Esophagus squamous epithelium (tissue), 5 donors: ENCODE measurements at regions not wholly inside any gene's neighbourhood (a gene's known extent, or its start where the extent isn't known, plus 50 kb on each side); places are given as distances from the start of the nearest gene placed in this dataset.

Source experiments
- DNase-seq: peaks from one replicate; lab custom pipeline; 2025; lab: John Stamatoyannopoulos, UW
- H3K27ac ChIP-seq, 4 donors: fragments of 200-600 bp; sonication (generic); one replicate each; pipeline ENCODE4 v1.5.1; 2016 to 2019; ENCODE audit warnings: mild to moderate bottlenecking in 1 of 4
- H3K27me3 ChIP-seq, 4 donors: fragments of 200-600 bp; sonication (generic); 1 replicate in 3 of 4; 2 replicates in 1 of 4; pipeline versions ENCODE4 v1.5.1 to v1.6.0; 2017 to 2021; ENCODE audit warnings: antibody characterized with exemption in 1 of 4
- H3K36me3 ChIP-seq, 3 donors: fragments of 200-600 bp; sonication (generic); one replicate each; pipeline ENCODE4 v1.5.1; 2016 to 2019
- H3K4me1 ChIP-seq, 3 donors: fragments of 200-600 bp; sonication (generic); one replicate each; pipeline ENCODE4 v1.5.1; 2017 to 2019
- H3K4me3 ChIP-seq, 4 donors: fragments of 200-600 bp; sonication (generic); 1 replicate in 3 of 4; 2 replicates in 1 of 4; pipeline ENCODE4 v1.5.1; 2016 to 2019; ENCODE audit warnings: mild to moderate bottlenecking in 2 of 4, moderate library complexity in 1 of 4
- H3K9me3 ChIP-seq, 3 donors: fragments of 200-600 bp; sonication (generic); one replicate each; pipeline ENCODE4 v1.5.1; 2016 to 2019
- POLR2A ChIP-seq, 4 donors: fragments of 450-650 bp; IDR thresholded peaks; one replicate each; pipeline ENCODE4 v1.6.1; 2017; ENCODE audit warnings: antibody characterized with exemption in 4 of 4, mild to moderate bottlenecking in 4 of 4, moderate library complexity in 3 of 4
- WGBS, 2 donors: methylation state at CpG; one replicate each; pipeline ENCODE4 v1.1.5; 2018; 5-methylcytosine and 5-hydroxymethylcytosine counted together
- intact Hi-C: fragments of 100-400 bp; cut with DNase I; formaldehyde crosslinking; loops from one replicate; pipeline ENCODE4 v1.15.0; 2022
- TF ChIP-seq, protein P1 (sequence below), 6 experiments: fragments of 450-650 bp in 4 of 6; fragments of 200-600 bp in 2 of 6; sonication (generic) in 2 of 6; IDR thresholded peaks; one replicate each; pipeline ENCODE4 v1.5.1; 2016 to 2019; ENCODE audit warnings: antibody characterized with exemption in 6 of 6, mild to moderate bottlenecking in 4 of 6, moderate library complexity in 4 of 6
- donor health status: DM: yes; HTN: yes; CAD: no.

DNA sequence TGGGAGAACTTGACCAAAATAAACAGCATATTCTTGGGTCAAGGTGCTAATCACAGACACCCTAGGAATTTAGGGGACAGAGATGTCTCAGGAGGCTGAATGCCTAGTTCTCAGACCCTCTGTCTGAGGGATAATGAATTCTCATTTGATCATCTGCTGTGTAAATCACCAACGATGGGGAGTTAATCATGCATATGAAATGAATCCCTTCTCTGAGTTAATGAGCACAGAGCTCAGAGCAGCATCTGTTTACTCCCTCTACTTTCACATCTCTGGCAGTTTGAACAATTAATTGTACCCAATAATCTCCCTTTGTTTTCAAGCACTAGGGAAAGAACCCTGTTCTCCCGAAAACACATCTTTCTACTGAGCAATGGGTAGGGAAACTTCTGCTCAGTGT, 129.4 kb upstream of the SRRM4 start:
- intact Hi-C loops, result no loop called here
- Histone ChIP-seq H3K9me3 (no peaks in the 10 kb centered on the region), H3K4me3 (no peak overlapping the region), H3K27me3 (peaks cover 0 to 5% (median 2%) of the 10 kb centered on the region in 4 donors), H3K36me3 (no peaks in the 10 kb centered on the region), H3K27ac (no peak overlapping the region), H3K4me1 (no peaks in the 10 kb centered on the region)
- WGBS, 2 donors, result 48 to 71% methylated on average over 2 of the region's 2 CpGs
- TF ChIP-seq POLR2A (IDR thresholded peaks at IDR 0.05), result no peak
- DNase-seq, result no peak

DNA sequence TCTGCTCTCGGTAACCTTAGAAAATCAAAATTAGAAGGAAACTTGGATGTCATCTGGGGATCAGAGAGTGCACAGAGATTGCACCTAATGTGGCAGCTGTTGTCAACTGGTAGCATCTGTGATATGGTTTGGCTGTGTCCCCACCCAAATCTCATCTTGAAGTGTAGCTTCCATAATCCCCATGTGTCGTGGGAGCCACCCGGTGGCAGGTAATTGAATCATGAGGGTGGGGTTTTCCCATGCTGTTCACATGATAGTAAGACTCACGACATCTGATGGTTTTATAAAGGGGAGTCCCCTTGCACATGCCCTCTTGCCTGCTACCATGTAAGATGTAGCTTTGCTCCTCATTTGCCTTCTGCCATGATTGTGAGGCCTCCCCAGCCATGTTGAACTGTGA, 127.7 kb upstream of the SRRM4 start:
- H3K9me3 ChIP-seq, result no peaks in the 10 kb centered on the region
- 49 to 58% methylated on average over 2 to 4 of the region's 4 CpGs for WGBS, 2 donors
- no peaks in the 10 kb centered on the region for H3K36me3 ChIP-seq
- peaks cover 0 to 5% (median 2%) of the 10 kb centered on the region in 4 donors for H3K27me3 ChIP-seq
- H3K4me3 ChIP-seq, result no peak overlapping the region
- DNase-seq, result no peak
- no peaks in the 10 kb centered on the region for H3K4me1 ChIP-seq
- intact Hi-C loops, result no loop called here
- no peak overlapping the region for H3K27ac ChIP-seq
- no peak for TF ChIP-seq POLR2A (IDR thresholded peaks at IDR 0.05)
- TF ChIP-seq, protein P1, sequence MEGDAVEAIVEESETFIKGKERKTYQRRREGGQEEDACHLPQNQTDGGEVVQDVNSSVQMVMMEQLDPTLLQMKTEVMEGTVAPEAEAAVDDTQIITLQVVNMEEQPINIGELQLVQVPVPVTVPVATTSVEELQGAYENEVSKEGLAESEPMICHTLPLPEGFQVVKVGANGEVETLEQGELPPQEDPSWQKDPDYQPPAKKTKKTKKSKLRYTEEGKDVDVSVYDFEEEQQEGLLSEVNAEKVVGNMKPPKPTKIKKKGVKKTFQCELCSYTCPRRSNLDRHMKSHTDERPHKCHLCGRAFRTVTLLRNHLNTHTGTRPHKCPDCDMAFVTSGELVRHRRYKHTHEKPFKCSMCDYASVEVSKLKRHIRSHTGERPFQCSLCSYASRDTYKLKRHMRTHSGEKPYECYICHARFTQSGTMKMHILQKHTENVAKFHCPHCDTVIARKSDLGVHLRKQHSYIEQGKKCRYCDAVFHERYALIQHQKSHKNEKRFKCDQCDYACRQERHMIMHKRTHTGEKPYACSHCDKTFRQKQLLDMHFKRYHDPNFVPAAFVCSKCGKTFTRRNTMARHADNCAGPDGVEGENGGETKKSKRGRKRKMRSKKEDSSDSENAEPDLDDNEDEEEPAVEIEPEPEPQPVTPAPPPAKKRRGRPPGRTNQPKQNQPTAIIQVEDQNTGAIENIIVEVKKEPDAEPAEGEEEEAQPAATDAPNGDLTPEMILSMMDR (IDR thresholded peaks at IDR 0.05), result no peak

DNA sequence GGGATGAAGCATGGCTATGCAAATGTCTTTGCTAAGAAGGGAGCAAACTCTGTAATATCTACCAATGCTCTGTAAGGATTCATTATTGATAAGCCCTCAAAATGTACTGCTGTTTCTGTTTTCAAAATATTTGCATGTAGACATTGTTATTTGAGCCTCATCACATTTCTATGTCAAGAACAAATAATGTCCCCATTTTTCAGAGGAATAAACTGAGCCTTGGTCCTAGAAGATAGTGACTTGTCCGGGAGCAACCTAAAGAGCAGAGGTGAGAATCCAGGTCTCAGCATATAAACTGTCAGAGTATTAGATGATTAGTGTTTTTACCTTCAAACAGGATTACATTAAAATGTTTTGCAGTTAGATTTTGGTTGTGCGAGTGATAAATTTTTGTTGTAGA, 125.5 kb upstream of the SRRM4 start:
- no peak for DNase-seq
- H3K9me3 ChIP-seq, result no peaks in the 10 kb centered on the region
- H3K36me3 ChIP-seq, result no peaks in the 10 kb centered on the region
- no peak overlapping the region for H3K4me3 ChIP-seq
- no peak for TF ChIP-seq POLR2A (IDR thresholded peaks at IDR 0.05)
- TF ChIP-seq, protein P1 (IDR thresholded peaks at IDR 0.05), result no peak
- intact Hi-C loops, result no loop called here
- peaks cover 0 to 5% (median 0%) of the 10 kb centered on the region in 4 donors for H3K27me3 ChIP-seq
- WGBS, 2 donors, result 65 to 81% methylated on average over 2 of the region's 2 CpGs
- H3K4me1 ChIP-seq, result no peaks in the 10 kb centered on the region
- no peak overlapping the region for H3K27ac ChIP-seq

DNA sequence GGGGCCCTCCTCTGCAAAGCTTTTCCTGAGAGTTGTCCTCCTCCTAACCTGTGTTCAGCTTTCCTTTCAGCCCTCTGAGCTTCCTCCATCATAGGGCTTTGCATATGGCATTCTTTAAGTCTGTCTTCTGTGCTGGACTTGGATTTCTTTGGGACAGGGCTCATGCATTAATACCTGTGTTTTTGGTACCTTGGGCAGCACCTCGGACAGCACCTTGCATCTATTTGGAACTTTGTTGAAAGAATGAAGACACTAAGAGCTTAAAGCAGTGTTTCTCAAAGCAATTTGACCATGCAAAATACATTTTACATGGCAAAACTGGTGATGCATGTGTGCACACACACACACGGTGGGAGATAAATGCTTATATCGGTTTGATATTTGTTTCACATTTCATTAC, 115.0 kb upstream of the SRRM4 start:
- Histone ChIP-seq H3K27ac (no peak overlapping the region), H3K27me3 (no peaks in the 10 kb centered on the region), H3K36me3 (no peaks in the 10 kb centered on the region), H3K4me3 (no peak overlapping the region), H3K4me1 (no peaks in the 10 kb centered on the region), H3K9me3 (no peaks in the 10 kb centered on the region)
- DNase-seq, result no peak
- 12 to 18% methylated on average over 3 of the region's 3 CpGs for WGBS, 2 donors
- intact Hi-C loops, result no loop called here
- TF ChIP-seq POLR2A (IDR thresholded peaks at IDR 0.05), result no peak
- TF ChIP-seq, protein P1 (IDR thresholded peaks at IDR 0.05), result no peak

DNA sequence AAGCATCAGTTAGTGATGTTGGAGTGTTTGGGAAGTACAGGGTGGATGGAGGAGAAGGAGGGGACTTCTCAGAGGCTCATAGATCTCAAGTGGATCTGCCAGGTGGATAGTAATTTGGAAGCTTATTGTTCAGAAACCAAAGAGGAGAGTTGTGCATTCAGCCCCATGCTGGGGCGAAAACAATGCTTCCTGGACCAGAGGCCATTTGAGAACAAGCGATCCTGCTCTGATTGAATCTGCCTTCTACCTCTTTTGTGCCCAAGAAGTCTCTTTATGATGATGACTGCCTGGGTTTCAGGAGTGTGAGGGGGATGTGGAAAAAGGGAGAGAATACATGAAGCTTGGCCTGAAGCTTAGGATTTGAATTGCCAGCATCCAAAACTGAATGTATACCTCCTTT, 110.8 kb upstream of the SRRM4 start:
- intact Hi-C loops, result no loop called here

More for the DNA sequence above, 110.8 kb upstream of the SRRM4 start:
- WGBS, 2 donors, result 63 to 68% methylated on average over 2 of the region's 2 CpGs
- H3K9me3 ChIP-seq, result no peaks in the 10 kb centered on the region
- H3K27me3 ChIP-seq, result no peaks in the 10 kb centered on the region
- TF ChIP-seq, protein P1 (IDR thresholded peaks at IDR 0.05), result no peak
- no peak for TF ChIP-seq POLR2A (IDR thresholded peaks at IDR 0.05)
- no peak overlapping the region for H3K27ac ChIP-seq
- H3K4me3 ChIP-seq, result no peak overlapping the region
- H3K36me3 ChIP-seq, result no peaks in the 10 kb centered on the region
- H3K4me1 ChIP-seq, result no peaks in the 10 kb centered on the region
- DNase-seq, result no peak
